HepG2 (cell line): ENCODE measurements at regions not wholly inside any gene's neighbourhood (a gene's known extent, or its start where the extent isn't known, plus 50 kb on each side); places are given as distances from the start of the nearest gene placed in this dataset.

Source experiments
- ATAC-seq: fragments of 200-7000 bp; cut with Tn5 transposase; 3 replicates; pipeline ENCODE4 v1.9.1; 2020; ENCODE audit warnings: mild to moderate bottlenecking, moderate library complexity
- BruUV-seq: library from RNA; stranded (reverse); fragments of 400-500 nt; replicated peaks from 2 replicates; lab custom pipeline; 2021; lab: Mats Ljungman, UMichigan
- CTCF ChIA-PET: fragments of 300-600 bp; formaldehyde crosslinking; extraction: SDS; loops from one replicate; lab custom pipeline; 2021; ENCODE audit warnings: low total read pairs, inconsistent platforms, low intra/inter-chr PET ratio; lab: Yijun Ruan, JAX
- POLR2A ChIA-PET: fragments of 350-600 bp; sonication (Branson Sonifier 250); formaldehyde crosslinking; loops from one replicate; lab custom pipeline; 2020; ENCODE audit warnings: antibody characterized with exemption, inconsistent platforms; lab: Yijun Ruan, JAX
- DNase-seq: peaks from one replicate; pipeline ENCODE4 v3.0.0-alpha.2; 2015; ENCODE audit warnings: low spot score
- FAIRE-seq: peaks from 3 replicates; lab custom pipeline; 2011; peaks lifted over from hg19 to GRCh38; lab: Jason Lieb, UNC
- H2AFZ ChIP-seq: one replicate; pipeline ENCODE4 v1.6.1; 2011; ENCODE audit warnings: low read length, inconsistent platforms
- H3K27ac ChIP-seq: fragments of 300-600 bp; 3 replicates; pipeline ENCODE4 v1.8.0; 2011; ENCODE audit warnings: mixed run types, mild to moderate bottlenecking, mixed read lengths, low read length, inconsistent platforms; ENCODE audit not compliant: insufficient read depth; ENCODE audit errors: extremely low read length
- H3K27me3 ChIP-seq, 2 experiments: fragments of 200-600 bp in 1 of 2; 2 replicates in 1 of 2; 3 replicates in 1 of 2; pipeline versions ENCODE4 v1.6.0 to v1.8.0; 2011; ENCODE audit warnings: low read length in 2 of 2, mild to moderate bottlenecking in 2 of 2, moderate library complexity in 2 of 2, inconsistent platforms in 1 of 2; ENCODE audit not compliant: insufficient read depth in 2 of 2, control insufficient read depth in 1 of 2
- H3K36me3 ChIP-seq, 2 experiments: fragments of 200-600 bp in 1 of 2; replicated peaks in 1 of 2; 2 replicates in 1 of 2; 3 replicates in 1 of 2; pipeline versions ENCODE4 v1.5.1 to v1.8.0; 2011; ENCODE audit warnings: low read length in 2 of 2, inconsistent platforms in 1 of 2; ENCODE audit not compliant: insufficient read depth in 2 of 2, control insufficient read depth in 1 of 2
- H3K4me1 ChIP-seq: 2 replicates; pipeline ENCODE4 v1.5.1; 2012; ENCODE audit warnings: low read length, inconsistent platforms; ENCODE audit not compliant: insufficient read depth
- H3K4me2 ChIP-seq: 2 replicates; pipeline ENCODE4 v1.6.0; 2011; ENCODE audit warnings: low read depth, low read length, inconsistent platforms
- H3K4me3 ChIP-seq, 3 experiments: fragments of 200-600 bp in 1 of 3; sonication (generic), shearing (Covaris generic) in 1 of 3; replicated peaks in 1 of 3; 2 replicates each; pipeline ENCODE4 v1.5.1; 2011 to 2016; ENCODE audit warnings: low read length in 3 of 3, inconsistent platforms in 2 of 3, low read depth in 2 of 3, mild to moderate bottlenecking in 2 of 3, control low read depth in 1 of 3, mixed read lengths in 1 of 3; ENCODE audit not compliant: insufficient read depth in 1 of 3
- H3K79me2 ChIP-seq: one replicate; pipeline ENCODE4 v1.6.1; 2011; ENCODE audit warnings: low read length, inconsistent platforms; ENCODE audit not compliant: insufficient read depth
- H3K9ac ChIP-seq: 2 replicates; pipeline ENCODE4 v1.6.0; 2011; ENCODE audit warnings: mild to moderate bottlenecking, low read depth, low read length, inconsistent platforms; ENCODE audit not compliant: insufficient read depth
- H3K9me3 ChIP-seq: 2 replicates; pipeline ENCODE4 v1.5.1; 2012; ENCODE audit warnings: mild to moderate bottlenecking, low read length
- H4K20me1 ChIP-seq: 2 replicates; pipeline ENCODE4 v1.6.0; 2011; ENCODE audit warnings: inconsistent platforms, mild to moderate bottlenecking, low read length, moderate library complexity; ENCODE audit not compliant: insufficient read depth
- DR1 ChIP-seq: sonication (generic); formaldehyde crosslinking; IDR thresholded peaks from 2 replicates; pipeline ENCODE4 v1.8.0; 2021; ENCODE audit warnings: mild to moderate bottlenecking, missing genetic modification reagents, inconsistent platforms
- KDM5A ChIP-seq: fragments of 200-600 bp; sonication (generic); IDR thresholded peaks from 2 replicates; pipeline ENCODE4 v1.7.0; 2018; ENCODE audit warnings: antibody characterized with exemption, mild to moderate bottlenecking, low read length, borderline replicate concordance
- PCBP1 ChIP-seq: fragments of 200-400 bp; formaldehyde crosslinking; IDR thresholded peaks from 2 replicates; pipeline ENCODE4 v1.6.1; 2017; ENCODE audit warnings: mild to moderate bottlenecking, low read depth, low read length, borderline replicate concordance
- SNAPC2 ChIP-seq: sonication (generic); formaldehyde crosslinking; IDR thresholded peaks from 2 replicates; pipeline ENCODE4 v1.8.1; 2022; ENCODE audit warnings: mild to moderate bottlenecking, missing genetic modification reagents
- SOX13 ChIP-seq, 3 experiments: fragments of 450-650 bp in 1 of 3; sonication (generic) in 1 of 3; formaldehyde crosslinking in 1 of 3; IDR thresholded peaks in 2 of 3; conservative IDR thresholded peaks in 1 of 3; 2 replicates each; pipeline versions ENCODE4 v1.5.0 to v1.6.1; 2016 to 2020; ENCODE audit warnings: antibody characterized with exemption in 1 of 3, mild to moderate bottlenecking in 1 of 3, missing compliant biosample characterization in 1 of 3, missing genetic modification reagents in 1 of 3, moderate library complexity in 1 of 3
- ZNF121 ChIP-seq: sonication (generic); formaldehyde crosslinking; IDR thresholded peaks from 2 replicates; pipeline ENCODE4 v1.5.0; 2020; ENCODE audit warnings: mild to moderate bottlenecking, missing genetic modification reagents
- ZSCAN25 ChIP-seq: sonication (generic); formaldehyde crosslinking; IDR thresholded peaks from 2 replicates; pipeline ENCODE4 v1.8.0; 2022; ENCODE audit warnings: mild to moderate bottlenecking, missing genetic modification reagents
- WGBS: methylation state at CpG from one replicate; pipeline ENCODE4 v1.1.6; 2017; ENCODE audit warnings: low lambda C conversion rate; 5-methylcytosine and 5-hydroxymethylcytosine counted together
- in situ Hi-C: cut with HindIII; loops from 2 replicates; pipeline ENCODE4 v1.10.0; 2017; ENCODE audit warnings: low pct_unique_long_range_greater_than_20kb; ENCODE audit not compliant: extremely low pct_ligation_motif_present
- intact Hi-C: fragments of 100-400 bp; cut with micrococcal nuclease; formaldehyde crosslinking; loops from one replicate; pipeline ENCODE4 v1.10.0; 2022; ENCODE audit not compliant: unreplicated experiment
- TF ChIP-seq, protein P1 (sequence below): sonication (generic); formaldehyde crosslinking; IDR thresholded peaks from 2 replicates; pipeline ENCODE4 v1.8.1; 2023; ENCODE audit warnings: mild to moderate bottlenecking, inconsistent platforms, moderate library complexity, missing genetic modification reagents, borderline replicate concordance
- TF ChIP-seq, protein P2 (sequence below): sonication (generic); formaldehyde crosslinking; conservative IDR thresholded peaks from 2 replicates; pipeline ENCODE4 v1.8.0; 2022; ENCODE audit warnings: mild to moderate bottlenecking, moderate library complexity, missing genetic modification reagents
- TF ChIP-seq, protein P3 (sequence below): sonication (generic); formaldehyde crosslinking; IDR thresholded peaks from 2 replicates; pipeline ENCODE4 v1.8.0; 2022; ENCODE audit warnings: missing genetic modification reagents, mild to moderate bottlenecking, moderate library complexity, borderline replicate concordance
- TF ChIP-seq, protein P4 (sequence below): sonication (generic); formaldehyde crosslinking; IDR thresholded peaks from 2 replicates; pipeline ENCODE4 v1.8.1; 2022; ENCODE audit warnings: mild to moderate bottlenecking, missing genetic modification reagents
- TF ChIP-seq, protein P5 (sequence below): sonication (generic); formaldehyde crosslinking; IDR thresholded peaks from 2 replicates; pipeline ENCODE4 v1.5.0; 2020; ENCODE audit warnings: mild to moderate bottlenecking, missing genetic modification reagents

DNA sequence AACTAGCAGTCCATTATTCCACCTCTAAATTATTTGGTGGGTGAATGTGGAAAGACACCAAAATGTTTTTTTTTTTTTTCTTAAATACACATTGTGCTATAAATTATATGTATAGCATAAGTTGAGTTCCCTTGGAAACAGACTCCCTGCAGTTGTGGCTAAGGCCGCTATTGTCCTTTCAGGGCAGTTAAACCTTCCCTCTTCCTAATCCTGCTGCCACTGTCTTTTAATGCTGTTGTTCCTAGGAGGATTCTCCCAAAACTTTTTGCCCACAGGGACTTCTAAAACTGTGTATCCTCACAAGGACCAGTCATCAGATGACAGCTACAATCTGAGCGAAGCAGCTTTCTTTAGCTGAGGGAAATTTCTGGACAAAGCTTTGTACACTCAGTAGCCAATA lies 478.9 kb upstream of the CHORDC1 start (continued):
- TF ChIP-seq SOX13 (IDR thresholded peaks at IDR 0.05) (no peak), SOX13 (CRISPR knock-in tag; conservative IDR thresholded peaks at IDR 0.05 in 1 of 2, IDR thresholded peaks at IDR 0.05 in 1 of 2) (no peak)
- TF ChIP-seq, protein P1, sequence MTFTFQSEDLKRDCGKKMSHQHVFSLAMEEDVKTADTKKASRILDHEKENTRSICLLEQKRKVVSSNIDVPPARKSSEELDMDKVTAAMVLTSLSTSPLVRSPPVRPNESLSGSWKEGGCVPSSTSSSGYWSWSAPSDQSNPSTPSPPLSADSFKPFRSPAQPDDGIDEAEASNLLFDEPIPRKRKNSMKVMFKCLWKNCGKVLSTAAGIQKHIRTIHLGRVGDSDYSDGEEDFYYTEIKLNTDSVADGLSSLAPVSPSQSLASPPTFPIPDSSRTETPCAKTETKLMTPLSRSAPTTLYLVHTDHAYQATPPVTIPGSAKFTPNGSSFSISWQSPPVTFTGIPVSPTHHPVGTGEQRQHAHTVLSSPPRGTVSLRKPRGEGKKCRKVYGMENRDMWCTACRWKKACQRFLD (CRISPR knock-in tag): no peak

DNA sequence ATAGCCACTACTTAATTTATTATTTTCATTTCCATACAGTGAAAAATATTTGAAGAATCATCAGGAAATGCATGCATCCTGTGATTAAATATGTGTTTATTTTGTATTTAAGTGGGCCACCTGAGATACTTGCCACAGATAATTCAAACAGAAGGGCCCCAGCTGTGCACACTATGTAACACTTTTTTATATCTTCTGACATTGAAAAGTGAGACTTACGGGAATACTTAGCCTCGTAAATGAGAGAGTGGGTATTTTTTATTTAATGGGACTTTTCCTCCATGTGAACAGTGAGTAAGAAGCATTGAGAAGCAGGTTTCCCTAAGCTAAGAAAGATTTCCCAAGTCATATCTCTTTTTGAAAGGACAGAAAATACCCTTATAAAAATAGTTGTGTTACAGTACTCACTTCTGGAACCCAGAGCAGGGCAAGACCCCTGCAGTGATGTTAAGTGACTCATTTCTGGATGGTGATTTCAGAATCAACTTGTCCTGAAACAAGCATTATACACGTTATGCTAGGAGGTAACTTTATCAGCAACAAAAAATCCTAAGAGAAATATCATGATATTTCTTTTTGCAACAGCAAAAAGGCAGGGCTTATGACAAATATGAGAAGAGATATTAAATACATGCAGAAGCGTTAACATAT lies 478.1 kb upstream of the CHORDC1 start:
- Histone ChIP-seq H3K9me3 (peaks cover 50% of the 10 kb centered on the region), H3K9ac (no peak overlapping the region), H3K4me2 (no peak overlapping the region), H3K4me3 (no peak overlapping the region), H3K4me1 (no peaks in the 10 kb centered on the region), H3K79me2 (no peaks in the 10 kb centered on the region), H2AFZ (no peak overlapping the region), H3K27me3 (no peaks in the 10 kb centered on the region; a peak in 1 of 5 replicates), H4K20me1 (no peaks in the 10 kb centered on the region), H3K27ac (no peak overlapping the region), H3K36me3 (no peaks in the 10 kb centered on the region)
- BruUV-seq: no TSS peak
- ATAC-seq (no peak), FAIRE-seq (no peak), DNase-seq (no peak)
- intact Hi-C loops (no loop called here), in situ Hi-C loops (no loop called here)
- ChIA-PET CTCF (no interaction called here), POLR2A (no interaction called here)
- 23% methylated on average over 4 of the region's 4 CpGs for WGBS
- TF ChIP-seq, protein P2, sequence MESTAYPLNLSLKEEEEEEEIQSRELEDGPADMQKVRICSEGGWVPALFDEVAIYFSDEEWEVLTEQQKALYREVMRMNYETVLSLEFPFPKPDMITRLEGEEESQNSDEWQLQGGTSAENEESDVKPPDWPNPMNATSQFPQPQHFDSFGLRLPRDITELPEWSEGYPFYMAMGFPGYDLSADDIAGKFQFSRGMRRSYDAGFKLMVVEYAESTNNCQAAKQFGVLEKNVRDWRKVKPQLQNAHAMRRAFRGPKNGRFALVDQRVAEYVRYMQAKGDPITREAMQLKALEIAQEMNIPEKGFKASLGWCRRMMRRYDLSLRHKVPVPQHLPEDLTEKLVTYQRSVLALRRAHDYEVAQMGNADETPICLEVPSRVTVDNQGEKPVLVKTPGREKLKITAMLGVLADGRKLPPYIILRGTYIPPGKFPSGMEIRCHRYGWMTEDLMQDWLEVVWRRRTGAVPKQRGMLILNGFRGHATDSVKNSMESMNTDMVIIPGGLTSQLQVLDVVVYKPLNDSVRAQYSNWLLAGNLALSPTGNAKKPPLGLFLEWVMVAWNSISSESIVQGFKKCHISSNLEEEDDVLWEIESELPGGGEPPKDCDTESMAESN (CRISPR knock-in tag): no peak
- TF ChIP-seq, protein P3, sequence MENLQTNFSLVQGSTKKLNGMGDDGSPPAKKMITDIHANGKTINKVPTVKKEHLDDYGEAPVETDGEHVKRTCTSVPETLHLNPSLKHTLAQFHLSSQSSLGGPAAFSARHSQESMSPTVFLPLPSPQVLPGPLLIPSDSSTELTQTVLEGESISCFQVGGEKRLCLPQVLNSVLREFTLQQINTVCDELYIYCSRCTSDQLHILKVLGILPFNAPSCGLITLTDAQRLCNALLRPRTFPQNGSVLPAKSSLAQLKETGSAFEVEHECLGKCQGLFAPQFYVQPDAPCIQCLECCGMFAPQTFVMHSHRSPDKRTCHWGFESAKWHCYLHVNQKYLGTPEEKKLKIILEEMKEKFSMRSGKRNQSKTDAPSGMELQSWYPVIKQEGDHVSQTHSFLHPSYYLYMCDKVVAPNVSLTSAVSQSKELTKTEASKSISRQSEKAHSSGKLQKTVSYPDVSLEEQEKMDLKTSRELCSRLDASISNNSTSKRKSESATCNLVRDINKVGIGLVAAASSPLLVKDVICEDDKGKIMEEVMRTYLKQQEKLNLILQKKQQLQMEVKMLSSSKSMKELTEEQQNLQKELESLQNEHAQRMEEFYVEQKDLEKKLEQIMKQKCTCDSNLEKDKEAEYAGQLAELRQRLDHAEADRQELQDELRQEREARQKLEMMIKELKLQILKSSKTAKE (CRISPR knock-in tag): no peak
- no peak for TF ChIP-seq DR1
- no peak for TF ChIP-seq PCBP1
- TF ChIP-seq ZSCAN25 (CRISPR knock-in tag): no peak
- TF ChIP-seq ZNF121: no peak
- no peak for TF ChIP-seq SNAPC2 (CRISPR knock-in tag)
- TF ChIP-seq, protein P4, sequence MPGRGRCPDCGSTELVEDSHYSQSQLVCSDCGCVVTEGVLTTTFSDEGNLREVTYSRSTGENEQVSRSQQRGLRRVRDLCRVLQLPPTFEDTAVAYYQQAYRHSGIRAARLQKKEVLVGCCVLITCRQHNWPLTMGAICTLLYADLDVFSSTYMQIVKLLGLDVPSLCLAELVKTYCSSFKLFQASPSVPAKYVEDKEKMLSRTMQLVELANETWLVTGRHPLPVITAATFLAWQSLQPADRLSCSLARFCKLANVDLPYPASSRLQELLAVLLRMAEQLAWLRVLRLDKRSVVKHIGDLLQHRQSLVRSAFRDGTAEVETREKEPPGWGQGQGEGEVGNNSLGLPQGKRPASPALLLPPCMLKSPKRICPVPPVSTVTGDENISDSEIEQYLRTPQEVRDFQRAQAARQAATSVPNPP: no peak
- no peak for TF ChIP-seq KDM5A
- TF ChIP-seq, protein P5, sequence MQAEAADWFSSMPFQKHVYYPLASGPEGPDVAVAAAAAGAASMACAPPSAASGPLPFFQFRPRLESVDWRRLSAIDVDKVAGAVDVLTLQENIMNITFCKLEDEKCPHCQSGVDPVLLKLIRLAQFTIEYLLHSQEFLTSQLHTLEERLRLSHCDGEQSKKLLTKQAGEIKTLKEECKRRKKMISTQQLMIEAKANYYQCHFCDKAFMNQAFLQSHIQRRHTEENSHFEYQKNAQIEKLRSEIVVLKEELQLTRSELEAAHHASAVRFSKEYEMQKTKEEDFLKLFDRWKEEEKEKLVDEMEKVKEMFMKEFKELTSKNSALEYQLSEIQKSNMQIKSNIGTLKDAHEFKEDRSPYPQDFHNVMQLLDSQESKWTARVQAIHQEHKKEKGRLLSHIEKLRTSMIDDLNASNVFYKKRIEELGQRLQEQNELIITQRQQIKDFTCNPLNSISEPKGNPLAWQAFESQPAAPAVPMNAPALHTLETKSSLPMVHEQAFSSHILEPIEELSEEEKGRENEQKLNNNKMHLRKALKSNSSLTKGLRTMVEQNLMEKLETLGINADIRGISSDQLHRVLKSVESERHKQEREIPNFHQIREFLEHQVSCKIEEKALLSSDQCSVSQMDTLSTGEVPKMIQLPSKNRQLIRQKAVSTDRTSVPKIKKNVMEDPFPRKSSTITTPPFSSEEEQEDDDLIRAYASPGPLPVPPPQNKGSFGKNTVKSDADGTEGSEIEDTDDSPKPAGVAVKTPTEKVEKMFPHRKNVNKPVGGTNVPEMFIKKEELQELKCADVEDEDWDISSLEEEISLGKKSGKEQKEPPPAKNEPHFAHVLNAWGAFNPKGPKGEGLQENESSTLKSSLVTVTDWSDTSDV: no peak
